ENCODE measurements at regions not wholly inside any gene's neighbourhood (a gene's known extent, or its start where the extent isn't known, plus 50 kb on each side); places are given as distances from the start of the nearest gene placed in this dataset.
A peak's percentile ranks its signal among the peaks of the same experiment; 100 is the strongest.
"Not testable (repeated sequence)": the region's sequence is repeated elsewhere in the genome, so short reads cannot be mapped to it uniquely, and the experiment has no call there.

DNA sequence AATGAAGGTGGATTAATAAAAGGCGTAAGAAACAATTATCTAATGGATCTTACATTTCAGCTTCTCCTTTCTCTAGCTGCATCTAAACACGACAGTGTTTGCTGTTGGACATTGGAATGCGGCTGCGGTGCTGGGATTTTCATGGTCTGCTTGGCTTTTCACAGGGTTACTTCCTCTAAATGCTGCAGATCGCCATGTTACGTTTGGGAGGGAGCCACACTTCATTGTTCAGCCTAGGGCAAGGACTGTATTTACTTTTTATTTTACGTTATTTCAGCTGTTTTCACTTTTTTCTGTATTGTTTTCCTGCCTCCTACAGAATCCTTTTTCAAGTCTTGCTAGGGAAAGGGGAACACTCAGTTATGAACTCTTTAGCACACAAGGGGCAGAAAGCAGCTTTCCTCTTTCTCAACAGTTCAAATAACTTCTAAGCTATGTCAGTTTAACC lies 97.9 kb upstream of the MTHFD1L start:
- DNase-seq (ENCODE audit: low spot score) = no peak

DNA sequence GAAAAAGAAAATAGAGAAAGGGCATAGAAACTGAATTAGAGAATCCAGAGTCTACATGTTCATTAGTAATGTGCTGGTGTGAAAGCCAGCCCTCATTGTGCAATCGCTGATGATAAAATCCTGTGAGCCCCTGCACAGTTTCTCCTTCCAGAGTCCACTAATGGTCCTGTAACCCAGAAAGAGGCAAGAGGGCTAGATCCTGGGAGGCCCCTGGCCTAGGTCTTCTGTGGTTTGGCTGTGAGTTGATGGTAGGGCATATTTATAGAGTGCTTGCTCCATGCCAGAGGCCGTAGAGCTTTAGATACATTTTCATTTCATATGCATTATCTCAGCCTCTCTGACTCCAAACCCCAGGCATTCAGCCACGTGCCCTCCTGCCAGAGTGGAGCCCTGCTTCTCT lies 94.9 kb upstream of the MTHFD1L start:
- no peak for DNase-seq (ENCODE audit: low spot score)

DNA sequence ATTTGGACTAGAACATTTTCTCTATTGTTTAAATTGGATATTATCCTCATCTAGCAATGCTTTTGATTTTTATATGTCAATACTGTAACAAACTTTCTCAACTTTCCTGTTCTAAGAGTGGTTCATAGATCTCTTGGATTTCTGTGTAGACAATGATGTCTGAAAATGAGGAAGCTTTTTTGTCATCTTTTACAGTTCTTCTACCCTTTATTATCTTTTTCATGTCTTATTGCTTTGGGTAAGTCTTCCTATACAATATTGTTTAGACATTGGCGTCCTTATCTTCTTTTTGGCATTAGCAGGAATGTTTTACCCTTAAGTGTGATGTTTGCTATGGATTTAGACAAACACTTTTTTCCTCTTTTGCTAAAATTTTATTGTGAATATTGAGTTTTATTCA lies 91.5 kb upstream of the MTHFD1L start:
- no peak for DNase-seq (ENCODE audit: low spot score)

DNA sequence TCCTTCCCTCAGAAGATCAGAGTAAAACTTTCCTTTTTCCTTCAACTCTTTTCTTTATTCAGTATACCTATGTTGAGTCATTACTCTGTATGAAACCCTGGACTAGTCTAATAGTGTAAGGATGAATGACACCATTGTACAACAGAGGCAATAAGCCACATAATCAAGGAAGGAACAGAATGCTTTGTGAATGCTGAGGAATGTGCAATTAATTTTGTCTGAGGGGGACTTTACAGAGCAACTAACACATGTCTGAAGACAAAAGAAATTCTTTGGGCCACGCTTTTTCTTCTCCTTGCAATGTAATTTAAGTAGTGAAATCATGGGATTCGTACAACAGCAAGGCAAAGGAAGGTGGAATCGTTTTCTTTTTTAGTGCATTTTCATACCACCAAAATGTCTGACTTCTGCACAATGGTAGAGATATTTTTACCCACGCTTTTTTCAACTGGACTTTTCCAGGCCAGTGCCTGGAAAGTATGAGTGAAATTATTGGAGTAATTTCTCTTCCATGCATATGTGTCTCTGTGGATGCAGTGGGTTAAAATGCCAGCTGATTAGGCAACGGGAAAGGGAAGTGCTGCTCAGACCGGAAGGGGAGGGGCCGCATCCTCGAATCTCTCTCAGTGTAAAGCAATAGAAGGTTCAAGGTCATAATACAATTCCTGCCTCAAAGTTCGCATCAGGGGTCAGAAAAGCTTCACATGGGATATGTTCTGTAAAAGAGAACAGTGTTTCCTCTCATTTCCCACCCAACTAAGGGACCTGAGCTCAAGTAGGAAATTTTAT lies 89.9 kb upstream of the MTHFD1L start:
- no peak for DNase-seq (ENCODE audit: low spot score)

DNA sequence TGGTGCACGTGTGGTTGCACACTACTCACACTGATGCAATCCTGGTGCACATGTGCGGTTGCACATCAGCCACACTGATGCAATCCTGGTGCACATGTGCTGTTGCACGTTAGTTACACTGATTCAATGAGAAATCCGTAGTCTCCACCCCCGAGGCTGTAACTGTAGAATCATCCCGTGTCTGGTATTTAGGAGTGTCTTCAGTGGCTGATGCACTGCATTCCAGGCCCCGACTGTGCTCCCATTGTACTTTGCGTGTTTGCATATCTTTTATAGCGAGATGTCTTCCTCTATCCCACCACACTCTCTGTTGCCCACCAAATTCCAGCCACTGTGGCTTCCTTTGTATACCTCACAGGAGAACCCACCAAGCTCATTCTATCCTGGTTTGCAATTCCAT lies 87.8 kb upstream of the MTHFD1L start:
- DNase-seq (ENCODE audit: low spot score) = no peak

DNA sequence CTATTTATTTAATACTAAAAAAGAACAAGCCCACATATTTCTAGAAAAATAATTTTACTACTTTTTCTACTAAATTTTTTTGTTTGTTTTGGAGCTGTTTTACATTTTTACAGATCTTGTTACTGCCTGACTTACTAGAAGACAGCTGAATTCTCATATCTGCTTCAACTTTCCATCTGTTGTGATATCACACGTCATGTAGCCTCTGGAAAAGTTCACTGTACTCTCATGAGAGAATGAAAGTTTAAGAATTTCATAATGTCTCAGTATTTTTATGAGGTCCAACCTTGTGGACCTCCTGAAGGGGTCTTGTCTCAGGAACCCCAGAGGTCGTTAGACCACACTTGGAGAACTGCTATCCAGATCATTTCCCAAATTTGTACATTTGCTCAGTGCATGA lies 81.7 kb upstream of the MTHFD1L start:
- no peak for DNase-seq (ENCODE audit: low spot score)

DNA sequence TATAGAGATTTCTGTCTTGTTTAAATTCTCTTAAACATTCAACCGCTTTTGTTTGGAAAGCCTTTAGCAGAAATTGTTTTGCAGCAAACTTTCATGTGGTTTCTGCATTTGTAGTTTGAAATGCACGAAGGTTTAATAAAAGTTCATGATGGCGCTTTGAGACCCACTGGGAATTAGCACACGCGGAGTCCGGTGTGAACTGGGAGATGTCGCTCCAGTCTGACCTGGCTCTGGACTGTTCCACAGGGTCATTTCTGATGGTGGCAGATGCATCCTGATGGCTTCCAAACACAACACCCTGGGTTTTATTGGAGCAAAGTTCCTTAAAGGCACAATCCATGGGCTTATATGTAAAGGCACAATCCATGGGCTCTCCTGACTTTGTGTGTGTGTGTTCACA lies 78.1 kb upstream of the MTHFD1L start:
- no peak for DNase-seq (ENCODE audit: low spot score)

DNA sequence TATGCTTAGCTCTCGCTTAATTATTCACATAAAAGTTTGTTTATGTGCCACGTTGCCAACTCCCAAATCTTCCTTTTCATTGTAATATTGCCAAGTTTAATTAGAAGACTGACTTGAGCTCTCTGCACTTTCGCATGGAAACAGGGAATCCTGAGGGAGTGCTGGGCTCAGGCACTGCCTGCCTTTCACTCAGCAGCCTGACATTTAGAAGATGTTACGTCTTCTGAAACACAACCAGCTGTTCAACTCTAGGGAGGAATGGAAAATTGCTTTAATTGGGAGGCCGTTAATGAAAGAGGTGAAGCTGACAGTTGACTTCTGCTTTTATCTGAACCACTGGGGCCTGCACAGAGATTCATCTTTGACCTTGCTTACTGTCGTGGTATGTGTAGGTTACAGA lies 77.4 kb upstream of the MTHFD1L start:
- DNase-seq (ENCODE audit: low spot score) = no peak

DNA sequence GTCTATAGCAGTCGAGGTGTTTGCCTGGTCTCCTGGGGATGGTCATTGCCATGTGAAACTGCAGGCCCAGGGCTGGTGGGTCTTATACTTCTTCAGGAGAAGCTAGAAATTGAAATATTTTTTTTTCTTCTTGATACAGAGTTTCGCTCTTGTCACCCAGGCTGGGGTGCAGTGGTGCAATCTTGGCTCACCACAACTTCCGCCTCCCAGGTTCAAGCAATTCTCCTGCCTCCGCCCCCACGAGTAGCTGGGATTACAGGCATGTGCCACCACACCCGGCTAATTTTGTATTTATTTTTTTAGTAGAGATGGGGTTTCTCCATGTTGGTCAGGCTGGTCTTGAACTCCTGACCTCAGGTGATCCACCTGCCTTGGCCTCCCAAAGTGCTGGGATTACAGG lies 75.6 kb upstream of the MTHFD1L start:
- DNase-seq (ENCODE audit: low spot score) = not testable (repeated sequence)

DNA sequence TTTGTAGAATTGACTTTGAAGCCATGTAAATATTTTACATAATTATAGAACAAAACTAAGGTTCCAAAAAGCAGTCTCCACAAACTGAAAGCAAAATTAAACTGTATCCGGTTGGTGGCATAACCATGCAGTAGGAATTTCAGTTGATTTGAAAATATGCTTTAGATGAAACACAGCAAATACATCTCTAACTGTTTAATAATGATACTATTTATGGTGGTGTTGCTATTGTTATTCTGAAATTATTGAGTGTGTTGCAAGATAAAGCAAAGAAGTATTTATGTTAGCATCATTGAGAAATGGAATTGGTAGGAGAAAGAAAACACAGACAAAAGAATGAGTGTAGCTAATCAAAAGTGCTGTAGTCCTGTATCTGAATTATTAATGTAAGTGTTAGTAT lies 73.8 kb upstream of the MTHFD1L start:
- DNase-seq (ENCODE audit: low spot score) = no peak

DNA sequence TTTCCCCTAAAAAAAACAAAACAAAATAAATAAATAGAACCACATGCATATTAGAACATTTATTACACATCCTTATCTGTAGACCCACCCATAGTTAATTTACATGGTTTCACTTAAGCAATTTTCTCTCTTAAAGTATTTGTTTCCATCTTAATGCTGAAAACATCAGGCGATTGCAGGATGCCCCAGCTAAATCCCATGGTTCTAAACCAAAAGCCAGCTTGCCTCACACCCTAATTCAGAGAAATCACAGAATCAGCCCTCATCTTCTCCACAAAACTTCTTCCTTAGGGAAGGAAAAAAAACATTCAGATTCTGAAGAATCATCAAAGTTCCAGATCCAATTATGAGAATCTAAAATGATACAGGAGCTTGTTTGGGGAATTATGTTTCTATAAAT lies 67.6 kb upstream of the MTHFD1L start:
- no peak for DNase-seq (ENCODE audit: low spot score)

DNA sequence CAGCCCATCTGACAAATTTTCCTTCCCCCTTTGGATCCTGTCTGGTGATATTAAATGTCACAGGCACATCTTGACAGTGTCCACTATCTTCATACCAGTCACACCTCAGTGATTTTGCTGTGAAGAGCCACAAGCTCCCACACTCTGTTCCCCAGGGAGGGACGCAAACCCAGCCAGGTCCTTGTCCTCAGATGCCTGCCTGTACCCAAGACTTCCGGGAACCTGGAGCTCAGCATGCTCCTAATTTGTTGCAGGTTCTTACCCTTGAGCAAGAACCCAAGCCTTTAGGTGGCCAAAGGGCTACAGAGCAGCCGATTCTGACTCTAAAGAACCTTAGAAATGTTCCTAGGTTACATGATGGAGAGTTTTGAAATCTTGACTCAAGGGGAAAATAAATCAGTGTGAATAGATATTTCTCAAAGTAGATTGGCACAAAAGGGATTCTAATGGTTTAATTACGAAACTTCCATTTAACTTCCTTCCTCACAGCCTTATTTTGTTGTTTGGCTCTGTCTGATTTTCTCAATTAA lies 66.2 kb upstream of the MTHFD1L start:
- DNase-seq (ENCODE audit: low spot score) = no peak

DNA sequence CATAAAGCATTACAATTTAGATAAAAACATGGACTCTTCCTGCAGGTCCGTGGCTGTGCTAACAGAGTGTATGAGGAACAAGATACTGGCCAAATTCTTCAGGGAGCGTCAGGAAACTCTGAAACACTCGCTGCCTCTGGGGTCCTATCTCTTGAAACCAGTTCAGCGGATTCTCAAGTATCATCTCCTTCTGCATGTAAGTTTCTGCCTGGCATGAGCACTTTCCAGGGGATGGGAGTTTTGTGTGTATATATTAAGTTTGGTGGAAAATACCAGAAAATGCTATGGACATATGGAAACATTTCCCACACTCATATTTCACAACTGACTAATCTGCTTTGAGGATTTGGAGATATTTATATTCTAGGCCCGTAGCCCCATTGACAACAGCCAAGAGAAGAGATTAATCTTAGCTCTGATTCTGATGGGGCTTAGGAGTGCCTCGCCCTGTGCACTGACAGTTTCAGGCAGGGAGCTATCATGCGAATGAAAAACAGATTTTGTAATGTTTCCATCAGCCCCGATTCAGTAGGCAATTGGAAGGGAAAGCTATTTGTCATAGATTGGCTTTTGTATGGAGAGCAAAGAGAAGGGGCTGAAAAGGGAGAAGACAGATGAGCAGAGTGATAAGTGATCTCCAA lies 64.7 kb upstream of the MTHFD1L start:
- DNase-seq (ENCODE audit: low spot score) = no peak

DNA sequence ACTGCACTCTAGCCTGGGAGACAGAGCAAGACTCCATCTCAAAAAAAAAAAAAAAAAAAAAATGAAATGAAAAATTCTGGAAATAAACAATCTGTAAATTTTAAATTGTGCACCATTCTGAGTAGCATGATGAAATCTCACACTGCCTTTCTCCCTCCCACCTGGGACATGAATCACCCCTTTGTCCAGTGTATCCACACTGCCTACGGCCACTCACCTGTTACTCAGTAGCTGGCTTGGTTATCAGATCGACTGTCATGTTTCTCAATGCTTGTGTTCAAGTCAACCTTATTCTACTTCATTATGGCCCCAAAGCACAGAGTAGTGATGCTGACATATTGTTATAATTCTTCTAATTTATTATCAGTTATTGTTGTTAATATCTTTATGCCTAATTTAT lies 58.7 kb upstream of the MTHFD1L start:
- DNase-seq (ENCODE audit: low spot score) = no peak

DNA sequence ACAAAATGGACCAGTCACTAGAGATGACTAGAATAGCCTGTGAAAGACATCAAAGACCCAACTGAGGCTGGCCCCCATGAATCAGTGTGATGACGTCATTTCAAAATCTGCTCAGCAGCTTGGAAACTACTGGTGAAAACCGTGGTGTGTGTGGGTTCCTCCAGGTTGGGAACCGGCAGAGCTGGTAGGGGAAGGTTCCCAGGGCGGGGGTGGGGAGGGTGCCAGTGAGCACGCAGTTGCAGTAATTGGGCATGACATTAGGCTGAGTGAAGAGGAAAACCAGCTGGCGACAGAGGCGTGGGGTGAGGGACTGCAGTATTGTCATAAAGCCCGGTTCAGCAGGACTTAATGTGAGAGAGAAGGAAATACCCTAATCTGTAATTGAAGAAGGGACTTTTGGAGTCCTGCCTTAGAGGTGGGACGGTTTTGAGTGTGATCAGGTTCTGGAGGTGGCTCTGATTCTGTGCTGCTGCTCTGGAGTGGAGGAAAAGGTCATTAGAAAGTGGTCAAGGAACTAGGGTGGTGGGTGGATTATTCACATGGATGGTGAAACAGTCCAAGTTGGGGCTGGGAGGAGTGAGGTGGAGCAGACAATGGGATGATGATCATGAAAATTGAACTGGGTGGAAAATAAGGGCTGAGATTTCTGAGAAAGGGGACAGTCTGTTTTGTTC lies 52.0 kb upstream of the MTHFD1L start:
- DNase-seq (ENCODE audit: low spot score) = peak; percentile 21

DNA sequence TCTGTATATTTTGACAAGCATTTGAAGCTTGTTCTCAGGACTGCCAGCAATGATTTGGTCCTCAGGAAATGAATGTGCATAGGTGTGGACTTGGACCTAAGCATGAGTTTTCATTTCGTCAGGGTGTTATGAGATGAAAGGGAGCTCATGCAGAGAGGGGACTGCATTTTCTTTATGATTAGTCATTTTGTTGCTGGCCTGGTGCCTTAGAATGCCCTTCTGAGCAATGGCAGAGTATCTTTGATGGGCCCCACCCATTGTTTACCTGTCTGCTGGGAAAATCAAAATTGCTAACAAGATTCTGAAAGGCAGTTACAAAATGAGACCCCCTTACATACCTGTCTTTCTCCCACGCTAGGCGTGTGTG lies 51.5 kb upstream of the MTHFD1L start:
- DNase-seq (ENCODE audit: low spot score) = no peak

Data from CD4-positive, alpha-beta T cell treated with Interleukin-2 at 100 ng/mL for 4 hours (primary cell).